MM.1S (cell line): ENCODE measurements at regions not wholly inside any gene's neighbourhood (a gene's known extent, or its start where the extent isn't known, plus 50 kb on each side); places are given as distances from the start of the nearest gene placed in this dataset.

Experiments used
- DNase-seq: peaks from one replicate; pipeline ENCODE4 v3.0.0-alpha.2; 2015
- H2AFZ ChIP-seq: fragments of 300-600 bp; sonication (generic); 2 replicates; pipeline ENCODE4 v1.6.0; 2016; ENCODE audit warnings: antibody characterized with exemption, low read length
- H3F3A ChIP-seq: fragments of 300-600 bp; sonication (generic); 2 replicates; pipeline ENCODE4 v1.6.1; 2016; ENCODE audit warnings: mild to moderate bottlenecking, antibody characterized with exemption, low read length, moderate library complexity, mixed read lengths; ENCODE audit not compliant: insufficient read depth
- H3K27ac ChIP-seq: fragments of 300-600 bp; sonication (generic); 2 replicates; pipeline ENCODE4 v1.5.1; 2016; ENCODE audit warnings: mild to moderate bottlenecking, low read length
- H3K27me3 ChIP-seq: fragments of 300-600 bp; sonication (generic); replicated peaks from 2 replicates; pipeline ENCODE4 v1.6.0; 2016; ENCODE audit warnings: low read length; ENCODE audit not compliant: insufficient read depth
- H3K36me3 ChIP-seq: fragments of 300-600 bp; sonication (generic); replicated peaks from 2 replicates; pipeline ENCODE4 v1.6.1; 2016; ENCODE audit warnings: mild to moderate bottlenecking, low read length, mixed read lengths; ENCODE audit not compliant: insufficient read depth
- H3K4me1 ChIP-seq: fragments of 300-600 bp; sonication (generic); 2 replicates; pipeline ENCODE4 v1.6.1; 2016; ENCODE audit warnings: low read length, mixed read lengths
- H3K4me2 ChIP-seq: fragments of 300-600 bp; sonication (generic); 2 replicates; pipeline ENCODE4 v1.6.0; 2016; ENCODE audit warnings: low read depth, low read length
- H3K4me3 ChIP-seq: fragments of 300-600 bp; sonication (generic); 2 replicates; pipeline ENCODE4 v1.5.1; 2016; ENCODE audit warnings: low read length, mixed read lengths
- H3K79me2 ChIP-seq: fragments of 300-600 bp; sonication (generic); 2 replicates; pipeline ENCODE4 v1.6.1; 2016; ENCODE audit warnings: mixed run types, low read length, mixed read lengths
- H3K9ac ChIP-seq: fragments of 300-600 bp; sonication (generic); 2 replicates; pipeline ENCODE4 v1.6.1; 2016; ENCODE audit warnings: low read length, mixed read lengths
- H3K9me2 ChIP-seq: fragments of 300-600 bp; sonication (generic); replicated peaks from 2 replicates; pipeline ENCODE4 v1.6.1; 2016; ENCODE audit warnings: mild to moderate bottlenecking, low read length, mixed read lengths; ENCODE audit not compliant: insufficient read depth
- H3K9me3 ChIP-seq: fragments of 300-600 bp; sonication (generic); replicated peaks from 2 replicates; pipeline ENCODE4 v1.6.1; 2016; ENCODE audit warnings: mild to moderate bottlenecking, low read length, mixed read lengths; ENCODE audit not compliant: insufficient read depth
- H4K20me1 ChIP-seq: fragments of 300-600 bp; sonication (generic); 2 replicates; pipeline ENCODE4 v1.6.1; 2016; ENCODE audit warnings: mild to moderate bottlenecking, low read length, moderate library complexity, mixed read lengths; ENCODE audit not compliant: insufficient read depth
- CTCF ChIP-seq: fragments of 300-600 bp; sonication (generic); IDR thresholded peaks from 2 replicates; pipeline ENCODE4 v1.5.1; 2016; ENCODE audit warnings: antibody characterized with exemption, low read length, mixed read lengths
- EZH2 ChIP-seq: fragments of 300-600 bp; sonication (generic); optimal IDR thresholded peaks from 2 replicates; pipeline ENCODE3; 2017; ENCODE audit warnings: low read depth, mild to moderate bottlenecking, antibody characterized with exemption, low read length, mixed read lengths
- EZH2phosphoT487 ChIP-seq: fragments of 300-600 bp; sonication (generic); IDR thresholded peaks from 2 replicates; pipeline ENCODE4 v1.6.1; 2018; ENCODE audit warnings: antibody characterized with exemption, low read length

DNA sequence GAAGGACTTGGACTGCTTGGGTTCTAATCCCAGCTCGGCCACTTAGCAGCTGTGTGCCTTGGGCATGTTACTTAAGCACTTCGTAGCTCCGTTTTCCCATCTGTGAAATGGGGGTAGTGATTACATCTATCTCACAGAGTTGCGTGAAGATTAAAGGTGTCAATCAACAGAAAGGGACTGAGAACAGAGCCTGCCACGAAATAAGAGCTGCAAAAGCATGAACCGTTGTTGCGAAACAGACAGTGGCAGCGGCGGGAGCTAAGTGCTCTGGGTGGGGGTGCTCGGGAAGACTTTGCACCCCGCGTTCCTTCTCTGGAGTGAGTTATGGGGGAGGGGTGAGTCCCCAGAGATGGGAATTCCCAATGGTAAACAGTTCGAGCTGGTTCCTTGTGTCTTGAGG lies 79.6 kb upstream of the LHX1 start:
- Histone ChIP-seq H3F3A (no peaks in the 10 kb centered on the region), H3K9ac (no peak overlapping the region), H3K79me2 (no peaks in the 10 kb centered on the region), H3K27me3 (peaks cover 23% of the 10 kb centered on the region; the same call in 1 of the 2 replicates), H3K4me2 (no peak overlapping the region), H4K20me1 (no peaks in the 10 kb centered on the region), H3K9me2 (no peaks in the 10 kb centered on the region), H3K4me1 (no peaks in the 10 kb centered on the region), H3K9me3 (no peaks in the 10 kb centered on the region), H3K4me3 (no peak overlapping the region), H3K27ac (no peak overlapping the region), H2AFZ (no peak overlapping the region), H3K36me3 (no peaks in the 10 kb centered on the region)
- DNase-seq, result no peak
- TF ChIP-seq EZH2, result no peak
- no peak for TF ChIP-seq EZH2phosphoT487
- TF ChIP-seq CTCF, result no peak

GRCh38 chr17:36858119-36859002 lies 78.9 kb upstream of the LHX1 start:
- TF ChIP-seq CTCF (no peak), EZH2 (no peak), EZH2phosphoT487 (no peak)
- no peak for DNase-seq
- Histone ChIP-seq H3K9me2 (no peaks in the 10 kb centered on the region), H3K4me1 (no peaks in the 10 kb centered on the region), H3K27ac (no peak overlapping the region), H2AFZ (no peak overlapping the region), H4K20me1 (no peaks in the 10 kb centered on the region), H3K79me2 (no peaks in the 10 kb centered on the region), H3K9ac (no peak overlapping the region), H3K9me3 (no peaks in the 10 kb centered on the region), H3K36me3 (no peaks in the 10 kb centered on the region), H3K27me3 (peaks cover 23% of the 10 kb centered on the region; the same call in 1 of the 2 replicates), H3K4me3 (no peak overlapping the region), H3F3A (no peaks in the 10 kb centered on the region), H3K4me2 (no peak overlapping the region)

DNA sequence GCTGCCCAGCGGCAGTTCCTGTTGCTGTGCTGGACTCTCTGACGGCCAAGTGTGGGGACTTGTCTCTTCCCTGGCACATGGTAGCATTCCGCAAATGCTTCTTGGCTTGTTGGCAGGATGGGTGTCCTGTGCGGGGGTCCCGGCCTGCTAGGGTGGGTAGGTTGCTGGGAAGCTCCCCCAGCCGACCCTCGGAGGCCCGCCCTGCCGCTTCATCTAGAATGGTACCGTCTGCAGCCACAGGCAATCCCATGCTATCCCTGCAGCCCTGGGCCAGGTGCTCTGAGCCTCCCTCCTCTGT lies 78.3 kb upstream of the LHX1 start:
- Histone ChIP-seq H3K9ac (no peak overlapping the region), H3K4me3 (no peak overlapping the region), H4K20me1 (no peaks in the 10 kb centered on the region), H3K36me3 (no peaks in the 10 kb centered on the region), H3F3A (no peaks in the 10 kb centered on the region), H3K27me3 (peaks cover 23% of the 10 kb centered on the region; the same call in 1 of the 2 replicates), H3K27ac (no peak overlapping the region), H3K9me3 (no peaks in the 10 kb centered on the region), H3K9me2 (no peaks in the 10 kb centered on the region), H3K4me2 (no peak overlapping the region), H2AFZ (no peak overlapping the region), H3K4me1 (no peaks in the 10 kb centered on the region), H3K79me2 (no peaks in the 10 kb centered on the region)
- DNase-seq, result no peak
- TF ChIP-seq EZH2 (no peak), EZH2phosphoT487 (no peak), CTCF (no peak)
